Fibroblast of villous mesenchyme (primary cell): ENCODE measurements at regions not wholly inside any gene's neighbourhood (a gene's known extent, or its start where the extent isn't known, plus 50 kb on each side); places are given as distances from the start of the nearest gene placed in this dataset.
"Not testable (repeated sequence)": the region's sequence is repeated elsewhere in the genome, so short reads cannot be mapped to it uniquely, and the experiment has no call there.

Experiments used
- DNase-seq: peaks from one replicate; pipeline ENCODE4 v3.0.0-alpha.2; 2010; ENCODE audit warnings: low read depth
- H3K4me3 ChIP-seq: 2 replicates; pipeline ENCODE4 v1.5.1; 2011; ENCODE audit warnings: low read depth, mild to moderate bottlenecking, low read length
- CTCF ChIP-seq: IDR thresholded peaks from 2 replicates; pipeline ENCODE4 v1.5.1; 2012; ENCODE audit warnings: low read depth, mild to moderate bottlenecking, low read length; ENCODE audit not compliant: insufficient read depth

GRCh38 chr22:34416022-34416860, 496.0 kb upstream of the LARGE1 start:
- no peak overlapping the region for H3K4me3 ChIP-seq
- TF ChIP-seq CTCF: no peak
- DNase-seq: no peak

- not testable (repeated sequence) for DNase-seq, H3K4me3 ChIP-seq
Observed at GRCh38 chr22:34422948-34423347, 502.7 kb upstream of the LARGE1 start.

GRCh38 chr22:34427436-34427835, 507.2 kb upstream of the LARGE1 start:
- DNase-seq: no peak
- no peak for TF ChIP-seq CTCF

GRCh38 chr22:34427841-34428240, 507.6 kb upstream of the LARGE1 start:
- no peak for TF ChIP-seq CTCF
- DNase-seq: no peak
- H3K4me3 ChIP-seq: no peak overlapping the region

More at GRCh38 chr22:34427436-34427835, 507.2 kb upstream of the LARGE1 start:
- no peak overlapping the region for H3K4me3 ChIP-seq

GRCh38 chr22:34429314-34429713, 509.0 kb upstream of the LARGE1 start:
- no peak for DNase-seq
- no peak for TF ChIP-seq CTCF
- no peak overlapping the region for H3K4me3 ChIP-seq

GRCh38 chr22:34430386-34430785, 510.1 kb upstream of the LARGE1 start:
- no peak for DNase-seq
- TF ChIP-seq CTCF: no peak
- no peak overlapping the region for H3K4me3 ChIP-seq

- no peak for DNase-seq
- TF ChIP-seq CTCF: no peak
- no peak overlapping the region for H3K4me3 ChIP-seq
Observed at GRCh38 chr22:34434371-34434770, 514.1 kb upstream of the LARGE1 start.
